ENCODE measurements at regions not wholly inside any gene's neighbourhood (a gene's known extent, or its start where the extent isn't known, plus 50 kb on each side); places are given as distances from the start of the nearest gene placed in this dataset.

DNA sequence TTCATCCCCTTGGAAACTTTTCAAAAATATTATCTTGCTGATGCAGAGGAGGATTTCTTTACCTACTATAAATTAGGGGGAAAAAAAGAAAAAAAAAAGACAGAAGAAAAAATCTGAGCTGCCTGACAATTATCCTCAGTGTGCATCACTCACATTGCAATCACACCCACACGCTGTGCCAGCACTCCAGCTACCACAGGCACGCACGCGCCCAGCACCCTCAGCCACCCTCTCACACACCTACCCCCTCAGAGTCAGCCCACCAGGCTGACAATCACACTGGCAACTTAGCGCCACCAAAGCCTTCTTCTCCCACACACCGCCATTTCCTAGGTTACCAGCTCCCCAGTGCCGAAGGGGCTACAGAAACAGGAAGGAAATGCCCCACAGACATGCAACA, 236.1 kb downstream of the KCNA4 start:
- no peak for DNase-seq

GRCh38 chr11:29773656-29774264, 243.1 kb downstream of the KCNA4 start:
- DNase-seq: no peak

DNA sequence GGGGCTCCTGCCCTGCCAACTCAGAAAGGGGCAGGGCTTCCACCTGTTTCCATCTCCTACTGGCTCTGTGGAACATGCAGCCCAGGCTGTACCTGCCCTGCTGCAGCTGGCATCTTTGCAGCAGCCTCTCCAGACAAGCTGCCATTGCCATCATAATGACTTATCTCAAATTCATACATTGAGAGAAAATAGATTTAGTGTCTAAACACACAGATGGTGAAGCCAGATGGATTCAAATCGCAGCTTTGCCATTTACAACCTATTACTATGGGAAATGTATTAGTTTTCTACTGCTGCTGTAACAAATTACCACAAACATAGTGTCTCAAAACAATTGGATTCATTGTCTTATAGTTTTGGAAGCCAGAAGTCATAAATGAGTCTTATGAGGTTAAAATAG, 260.0 kb downstream of the KCNA4 start:
- DNase-seq: no peak

GRCh38 chr11:29755474-29755873, 261.4 kb downstream of the KCNA4 start:
- DNase-seq: no peak

DNA sequence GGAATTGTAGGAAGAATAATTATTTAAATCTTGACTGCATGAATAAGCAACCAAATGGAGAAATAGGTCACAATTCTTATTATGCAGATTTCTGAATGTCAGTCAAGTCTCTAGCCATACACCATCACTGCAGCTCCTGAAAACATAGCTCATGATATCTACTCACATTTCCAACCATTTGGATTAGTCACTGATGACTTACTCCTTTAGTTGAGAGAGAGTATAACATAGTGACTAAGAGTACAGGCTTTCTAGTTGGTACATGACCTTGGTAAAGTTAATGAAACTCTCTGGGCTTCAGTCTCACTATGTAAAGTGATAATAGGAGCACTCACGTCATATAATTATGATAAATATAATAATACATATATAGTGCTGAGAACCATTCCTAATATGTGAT, 265.2 kb downstream of the KCNA4 start:
- no peak for DNase-seq

DNA sequence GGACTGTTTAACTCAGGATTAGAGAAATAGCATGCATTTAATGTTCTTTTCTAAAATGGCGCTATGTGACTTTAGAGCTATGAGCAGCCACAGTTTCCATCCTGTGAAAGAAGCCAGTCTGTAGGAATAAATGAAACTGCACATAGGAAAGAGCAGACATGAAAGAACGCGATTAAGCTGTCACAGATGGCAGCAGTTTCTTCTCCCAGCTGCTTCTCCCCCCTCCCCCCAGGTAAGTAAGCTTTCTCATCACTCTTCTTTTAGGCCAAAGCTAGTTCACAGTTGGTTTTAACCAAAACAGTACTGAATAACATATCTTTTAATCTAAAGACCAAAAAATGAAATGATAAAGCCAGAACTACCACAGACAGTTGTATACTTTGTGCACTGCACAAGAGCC, 266.4 kb downstream of the KCNA4 start:
- no peak for DNase-seq

GRCh38 chr11:29734287-29734686, 282.5 kb downstream of the KCNA4 start:
- DNase-seq: no peak

- no peak for DNase-seq
These were observed 303.0 kb downstream of the KCNA4 start for GRCh38 chr11:29713831-29714320.

GRCh38 chr11:29712616-29713015, 304.2 kb downstream of the KCNA4 start:
- no peak for DNase-seq

DNA sequence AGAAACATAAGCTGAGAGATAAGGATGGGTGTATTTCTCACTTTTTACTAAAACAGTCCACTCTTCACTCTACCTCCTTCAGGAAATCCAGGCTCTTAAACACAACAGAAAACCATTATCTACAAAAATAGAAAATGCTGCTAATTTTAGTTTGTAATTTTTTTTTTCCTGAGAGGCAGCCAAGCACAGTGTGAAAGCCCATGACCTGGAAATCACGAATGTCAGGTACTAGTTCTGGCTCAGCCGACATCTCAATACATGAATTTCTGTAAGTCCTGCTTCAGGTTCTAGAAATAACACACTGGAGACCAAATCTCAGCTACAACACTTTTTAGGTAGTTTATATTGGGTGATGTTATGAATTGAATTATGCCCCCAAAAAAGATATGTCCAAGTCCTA, 308.9 kb downstream of the KCNA4 start:
- DNase-seq: no peak

DNA sequence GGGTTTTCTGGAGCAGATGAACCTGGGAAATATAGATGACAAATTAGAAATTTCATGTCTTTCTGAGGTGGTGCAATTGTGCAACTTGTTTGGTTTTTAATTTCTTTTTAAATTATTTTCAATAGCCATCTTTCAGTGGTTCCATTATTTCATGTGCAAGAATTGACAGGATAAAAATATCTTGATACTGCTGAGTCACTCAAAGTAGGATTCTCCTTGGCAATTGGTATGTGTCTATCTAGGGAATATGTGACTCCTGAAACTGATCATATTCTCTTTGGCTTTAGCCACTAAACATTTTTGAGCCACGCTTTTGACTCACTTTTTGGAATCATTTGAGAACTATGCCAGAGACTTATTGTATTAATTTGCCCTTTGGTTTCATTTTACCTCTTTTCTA, 331.5 kb downstream of the KCNA4 start:
- no peak for DNase-seq

GRCh38 chr11:29682856-29683255, 334.0 kb downstream of the KCNA4 start:
- DNase-seq: no peak

- DNase-seq: no peak
These were observed 336.8 kb downstream of the KCNA4 start for GRCh38 chr11:29679996-29680395.

GRCh38 chr11:29676993-29677392, 339.8 kb downstream of the KCNA4 start:
- DNase-seq: no peak

DNA sequence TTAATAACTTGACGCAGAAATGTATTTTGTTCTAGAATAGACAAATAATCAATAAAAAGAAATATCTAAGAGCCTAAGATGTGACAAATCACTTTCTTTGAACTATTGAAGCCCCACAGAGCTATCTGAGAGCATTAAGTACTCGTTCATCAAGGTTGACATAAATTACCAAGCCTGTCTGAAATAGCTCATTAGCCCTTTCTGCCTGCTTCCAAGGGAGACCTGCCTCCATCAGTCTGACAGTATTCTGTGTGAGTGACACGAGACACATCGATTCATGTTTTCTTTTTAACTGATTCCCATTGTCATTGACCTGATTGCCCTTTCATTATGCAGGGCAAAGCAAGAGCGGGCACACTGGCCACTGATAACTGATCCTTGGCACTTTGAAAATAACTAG, 347.5 kb downstream of the KCNA4 start:
- DNase-seq: no peak

GRCh38 chr11:29657709-29658108, 359.1 kb downstream of the KCNA4 start:
- no peak for DNase-seq

GRCh38 chr11:29656597-29656996, 360.2 kb downstream of the KCNA4 start:
- no peak for DNase-seq

DNA sequence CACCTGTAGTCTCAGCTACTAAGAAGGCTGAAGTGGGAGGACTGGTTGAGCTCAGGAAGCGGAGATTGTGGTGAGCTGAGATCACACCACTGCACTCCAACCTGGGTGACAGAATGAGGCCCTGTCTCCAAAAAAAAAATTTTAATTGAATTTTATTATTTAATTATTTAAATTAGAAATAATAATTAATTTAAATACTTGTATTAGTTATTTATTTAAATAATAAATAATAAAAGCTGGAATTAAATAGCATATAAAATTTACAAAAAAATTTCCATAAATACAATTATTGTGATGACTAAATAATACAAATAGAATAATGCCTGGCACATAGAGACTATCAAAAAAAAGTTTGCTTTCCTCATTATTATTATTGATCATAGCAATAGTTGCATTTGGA, 371.5 kb downstream of the KCNA4 start:
- DNase-seq: no peak

GRCh38 chr11:29641201-29641600, 375.6 kb downstream of the KCNA4 start:
- DNase-seq: no peak

DNA sequence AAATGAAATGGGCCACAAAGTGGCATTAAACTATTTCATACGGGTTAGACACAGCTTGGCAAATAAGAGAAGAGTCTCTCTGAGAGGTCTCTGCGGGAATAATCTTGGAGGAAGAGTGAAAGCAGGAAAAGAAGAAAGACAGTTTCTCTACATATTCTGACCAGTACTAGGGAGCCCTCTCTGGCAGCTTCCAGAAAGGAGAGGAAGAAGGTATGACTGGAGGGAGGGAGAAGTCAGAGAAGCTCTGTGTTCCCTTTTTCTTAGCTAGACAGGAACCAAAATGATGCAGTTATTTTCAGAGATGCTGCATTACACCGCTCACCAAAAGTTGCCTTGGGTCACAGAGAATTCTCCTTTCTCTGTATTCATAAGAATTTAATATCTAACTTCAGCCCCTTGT, 382.1 kb downstream of the KCNA4 start:
- no peak for DNase-seq

GRCh38 chr11:29634244-29634643, 382.6 kb downstream of the KCNA4 start:
- DNase-seq: no peak

DNA sequence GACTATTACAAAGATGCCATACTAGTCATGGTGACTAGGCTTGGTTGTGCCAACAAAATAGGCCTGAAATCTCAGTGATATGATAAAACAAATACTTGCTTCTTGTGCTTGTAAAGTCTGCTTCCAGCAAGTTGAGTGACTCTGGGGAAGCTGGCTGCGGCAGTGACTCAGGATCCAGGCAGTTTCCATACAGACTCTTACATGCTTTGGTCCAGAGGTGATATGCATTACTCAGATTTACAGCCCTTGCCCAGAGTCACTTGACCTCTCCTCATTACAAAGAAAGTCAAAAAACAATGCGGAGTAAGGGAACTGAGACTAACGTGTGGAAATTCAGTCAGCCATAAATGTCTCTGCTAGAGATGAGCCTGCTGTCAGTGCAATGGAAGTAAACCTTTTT, 387.5 kb downstream of the KCNA4 start:
- DNase-seq: no peak

DNA sequence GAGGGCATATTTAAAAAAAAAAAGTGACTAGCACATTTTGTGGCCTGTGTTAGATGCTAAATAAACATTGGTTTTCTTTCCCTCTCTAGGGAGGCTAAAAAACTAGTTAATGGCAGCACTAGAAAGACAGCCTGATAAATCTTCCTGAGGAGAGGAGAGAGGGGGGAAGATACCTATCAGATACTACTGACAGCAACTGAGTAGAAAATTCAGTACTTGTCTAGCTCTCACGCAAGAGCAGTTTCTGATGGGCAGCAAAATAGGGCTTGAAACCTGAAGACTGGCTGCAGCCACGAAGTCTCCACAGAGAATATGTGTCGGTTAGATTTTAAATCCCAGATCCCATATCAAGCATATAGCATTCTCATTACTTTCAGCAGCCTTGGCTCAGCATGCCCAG, 388.2 kb downstream of the KCNA4 start:
- DNase-seq: no peak

DNA sequence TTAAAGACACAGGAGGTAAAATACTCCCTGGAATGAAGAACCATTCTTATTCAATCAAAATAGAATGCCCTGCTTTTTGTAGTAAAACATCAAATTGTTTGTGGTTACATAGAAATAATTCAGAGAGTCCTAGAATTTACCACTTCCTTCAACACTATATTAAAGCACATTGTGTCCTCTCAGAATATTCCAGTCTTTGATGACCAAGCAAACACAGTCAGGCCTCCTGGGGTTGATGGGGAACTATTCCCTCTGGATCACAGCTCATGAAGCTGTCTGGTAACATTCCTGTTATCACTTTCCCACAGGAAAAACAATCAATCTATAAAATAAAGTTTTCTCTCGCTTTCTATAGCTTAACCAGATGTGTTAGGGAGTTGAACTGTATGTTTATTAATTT, 389.3 kb downstream of the KCNA4 start:
- DNase-seq: no peak

- no peak for DNase-seq
These were observed 393.6 kb downstream of the KCNA4 start for GRCh38 chr11:29623144-29623722.
